ENCODE measurements at regions not wholly inside any gene's neighbourhood (a gene's known extent, or its start where the extent isn't known, plus 50 kb on each side); places are given as distances from the start of the nearest gene placed in this dataset.

GRCh38 chr6:109255946-109256640 is 126.2 kb downstream of the CD164 start:
- no peak for TF ChIP-seq SUZ12 (IDR thresholded peaks at IDR 0.05; ENCODE audit: extremely low read depth, insufficient read depth, insufficient read length)
- no peak for TF ChIP-seq ZNF274 (IDR thresholded peaks at IDR 0.05; ENCODE audit: low read depth, low read length)
- TF ChIP-seq YY1 (IDR thresholded peaks at IDR 0.05; ENCODE audit: insufficient read depth, insufficient read length) = no peak
